Heart right ventricle (tissue), 16 donors: ENCODE measurements at regions not wholly inside any gene's neighbourhood (a gene's known extent, or its start where the extent isn't known, plus 50 kb on each side); places are given as distances from the start of the nearest gene placed in this dataset.

Source experiments
- ATAC-seq, 8 donors: fragments of 200-7000 bp; cut with Tn5 transposase; one replicate each; pipeline ENCODE4 v1.9.1; 2020; ENCODE audit warnings: mild to moderate bottlenecking in 8 of 8, moderate library complexity in 8 of 8, moderate number of reproducible peaks in 1 of 8
- DNase-seq, 2 donors: peaks; one replicate each; pipeline ENCODE4 v3.0.0-alpha.2; 2020
- H3K27ac ChIP-seq, 10 donors: fragments of 200-600 bp; sonication (generic) in 2 of 10; one replicate each; pipeline versions ENCODE4 v1.5.0 to v1.8.0; 2020 to 2022; ENCODE audit warnings: mild to moderate bottlenecking in 3 of 10
- H3K27me3 ChIP-seq, 7 donors: fragments of 200-600 bp; one replicate each; pipeline ENCODE4 v1.8.0; 2021 to 2022; ENCODE audit warnings: mild to moderate bottlenecking in 2 of 7
- H3K36me3 ChIP-seq, 9 donors: fragments of 200-600 bp; sonication (generic) in 1 of 9; one replicate each; pipeline versions ENCODE4 v1.5.0 to v1.8.0; 2020 to 2022; ENCODE audit warnings: mild to moderate bottlenecking in 2 of 9
- H3K4me1 ChIP-seq, 9 donors: fragments of 200-600 bp; sonication (generic) in 1 of 9; one replicate each; pipeline versions ENCODE4 v1.5.0 to v1.8.0; 2020 to 2022; ENCODE audit warnings: mild to moderate bottlenecking in 4 of 9
- H3K4me3 ChIP-seq, 10 donors: fragments of 200-600 bp; sonication (generic) in 2 of 10; one replicate each; pipeline versions ENCODE4 v1.5.0 to v1.8.0; 2020 to 2022; ENCODE audit warnings: mild to moderate bottlenecking in 7 of 10, moderate library complexity in 2 of 10
- H3K9me3 ChIP-seq, 11 donors: fragments of 200-600 bp in 10 of 11; sonication (generic) in 2 of 11; one replicate each; pipeline versions ENCODE4 v1.5.0 to v1.8.0; 2013 to 2022; ENCODE audit warnings: mild to moderate bottlenecking in 2 of 11, control low read depth in 1 of 11, moderate library complexity in 1 of 11
- WGBS, 2 donors: extraction: QIAGEN DNeasy Blood & Tissue Kit; methylation state at CpG; one replicate each; pipeline ENCODE4 v1.1.7; 2013; ENCODE audit warnings: inconsistent platforms in 1 of 2; 5-methylcytosine and 5-hydroxymethylcytosine counted together
- intact Hi-C, 10 donors: fragments of 100-400 bp; cut with DNase I; formaldehyde crosslinking; loops; one replicate each; pipeline versions ENCODE4 v1.11.1 to v1.14.2; 2022
- TF ChIP-seq, protein P1 (sequence below), 9 donors: fragments of 200-600 bp; sonication (generic) in 2 of 9; IDR thresholded peaks; one replicate each; pipeline versions ENCODE4 v1.5.0 to v1.8.0; 2021 to 2022; ENCODE audit warnings: antibody characterized with exemption in 9 of 9, mild to moderate bottlenecking in 5 of 9, moderate library complexity in 1 of 9
- donor health status: Arrhythmogenic right ventricular cardiomyopathy.
- donor health status: ischemic (EF 13 %, LVEDD 7.1; RV severe dilation, severe dysfunction).
- donor health status: healthy with polysubstance abuse.
- donor health status: DM: no; HTN: yes; CAD: no.
- donor health status: DM: no; HTN: no; CAD: no.
- donor health status: ischemic (EF 25% LVEDD 6.9; RV normal size, moderate dysfunction).
- donor health status: ischemic (EF 25% LVEDD 5.7; RV mildly dilated, moderate dysfunction).
- donor health status: healthy.
- donor health status: DM: yes; HTN: yes; CAD: no.
- donor health status: Ischemic cardiomyopathy.
- donor health status: ischemic (EF 35%, LVEDD 5.7; RV mildly dilated, moderate dysfunction).
- donor health status: nonischemic (EF 11% LVEDD 7.7; RV severe dilation, severe dysfunction).
- donor health status: DM: yes; HTN: yes; CAD: no.
- donor health status: PGD.
- donor health status: ischemic (EF 29% LVEDD 5.4; RV normal size, mild dysfunction).
- donor health status: nonischemic (EF 23%, LVEDD 6.1; RV moderate dilation, normal function).

DNA sequence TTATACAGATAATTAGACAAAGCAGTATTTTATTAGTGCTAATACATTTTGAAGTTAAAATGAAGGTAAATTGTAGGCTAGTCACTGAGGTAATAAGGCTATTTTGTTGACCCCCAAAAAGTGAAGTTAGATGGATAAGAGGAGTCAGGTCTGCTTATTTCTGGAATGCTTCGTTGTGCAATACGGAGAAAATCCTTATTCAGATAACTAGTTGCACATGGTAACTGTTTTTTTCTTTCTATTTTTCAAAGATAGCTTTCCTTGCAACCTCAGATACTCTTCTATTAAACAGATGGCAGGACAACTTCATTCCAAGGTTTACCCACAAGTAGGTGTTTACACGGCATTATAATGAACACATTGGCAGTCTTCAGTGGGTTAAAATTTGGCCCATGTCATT, 101.1 kb downstream of the TMEM174 start:
- H3K27ac ChIP-seq: no peak overlapping the region
- ATAC-seq: no peak
- H3K4me3 ChIP-seq: no peak overlapping the region
- no peaks in the 10 kb centered on the region for H3K36me3 ChIP-seq
- H3K27me3 ChIP-seq: peaks cover 0 to 90% (median 68%) of the 10 kb centered on the region in 7 donors
- H3K9me3 ChIP-seq: no peaks in the 10 kb centered on the region
- no peaks in the 10 kb centered on the region for H3K4me1 ChIP-seq
- TF ChIP-seq, protein P1, sequence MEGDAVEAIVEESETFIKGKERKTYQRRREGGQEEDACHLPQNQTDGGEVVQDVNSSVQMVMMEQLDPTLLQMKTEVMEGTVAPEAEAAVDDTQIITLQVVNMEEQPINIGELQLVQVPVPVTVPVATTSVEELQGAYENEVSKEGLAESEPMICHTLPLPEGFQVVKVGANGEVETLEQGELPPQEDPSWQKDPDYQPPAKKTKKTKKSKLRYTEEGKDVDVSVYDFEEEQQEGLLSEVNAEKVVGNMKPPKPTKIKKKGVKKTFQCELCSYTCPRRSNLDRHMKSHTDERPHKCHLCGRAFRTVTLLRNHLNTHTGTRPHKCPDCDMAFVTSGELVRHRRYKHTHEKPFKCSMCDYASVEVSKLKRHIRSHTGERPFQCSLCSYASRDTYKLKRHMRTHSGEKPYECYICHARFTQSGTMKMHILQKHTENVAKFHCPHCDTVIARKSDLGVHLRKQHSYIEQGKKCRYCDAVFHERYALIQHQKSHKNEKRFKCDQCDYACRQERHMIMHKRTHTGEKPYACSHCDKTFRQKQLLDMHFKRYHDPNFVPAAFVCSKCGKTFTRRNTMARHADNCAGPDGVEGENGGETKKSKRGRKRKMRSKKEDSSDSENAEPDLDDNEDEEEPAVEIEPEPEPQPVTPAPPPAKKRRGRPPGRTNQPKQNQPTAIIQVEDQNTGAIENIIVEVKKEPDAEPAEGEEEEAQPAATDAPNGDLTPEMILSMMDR (IDR thresholded peaks at IDR 0.05): no peak
- DNase-seq: no peak
- intact Hi-C loops: no loop called here
- WGBS, 2 donors: 91 to 96% methylated on average over 3 of the region's 3 CpGs

DNA sequence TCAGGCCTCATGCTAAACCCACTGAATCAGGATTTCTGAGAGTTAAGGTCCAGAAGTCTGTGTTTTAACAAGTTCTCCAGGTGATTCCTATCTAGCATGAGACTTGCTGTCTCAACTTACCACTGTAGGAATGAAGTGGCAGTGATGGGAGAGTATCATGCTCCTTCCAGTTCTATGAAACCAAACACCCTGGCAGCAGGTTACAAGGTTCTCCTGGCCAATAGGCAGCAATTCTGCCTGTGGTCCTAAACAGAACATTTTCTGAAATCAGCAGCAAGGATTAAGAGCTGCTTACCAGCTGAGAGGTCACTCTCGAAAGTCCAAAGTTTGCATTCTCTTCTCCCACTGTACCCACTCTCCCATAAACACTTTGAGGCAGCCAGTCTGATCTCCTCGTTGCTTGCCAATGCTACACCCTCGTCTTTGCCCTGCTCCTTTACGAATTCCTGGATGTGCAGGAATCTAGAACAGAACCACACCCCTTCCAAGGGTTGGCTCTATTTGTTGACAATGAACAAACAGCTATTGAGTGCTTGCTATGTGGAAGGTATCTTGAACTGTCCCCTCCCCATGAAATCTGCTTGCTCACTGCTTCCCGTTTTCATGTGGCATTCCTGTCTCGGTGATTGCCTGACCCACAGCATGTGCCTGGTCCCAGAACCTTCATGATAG, 100.5 kb downstream of the TMEM174 start:
- TF ChIP-seq, protein P1 (IDR thresholded peaks at IDR 0.05): no peak
- Histone ChIP-seq H3K27me3 (peaks cover 0 to 86% (median 69%) of the 10 kb centered on the region in 7 donors), H3K36me3 (no peaks in the 10 kb centered on the region), H3K27ac (no peak overlapping the region), H3K4me1 (no peaks in the 10 kb centered on the region), H3K4me3 (no peak overlapping the region), H3K9me3 (no peaks in the 10 kb centered on the region)
- WGBS, 2 donors: 66 to 73% methylated on average over 6 of the region's 6 CpGs
- intact Hi-C loops: no loop called here
- ATAC-seq (no peak), DNase-seq (no peak)

DNA sequence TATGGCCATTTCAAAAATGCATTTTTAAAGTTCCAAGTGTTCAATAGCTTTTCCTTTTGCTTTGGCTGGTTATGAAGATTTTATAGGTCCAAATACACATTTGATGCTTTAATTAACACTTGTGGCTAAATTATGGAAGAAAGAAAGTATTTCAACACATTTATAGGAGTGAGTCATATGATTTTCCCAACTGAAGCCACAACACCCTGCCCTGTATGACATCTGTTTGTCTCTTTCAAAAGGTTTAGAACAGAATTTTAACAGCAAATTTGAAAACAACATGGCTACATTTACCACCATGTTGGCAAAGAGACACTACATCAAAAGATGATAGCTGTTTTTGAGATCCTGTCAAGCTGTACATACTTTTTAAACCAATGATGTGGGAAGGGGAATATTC, 99.4 kb downstream of the TMEM174 start:
- TF ChIP-seq, protein P1 (IDR thresholded peaks at IDR 0.05): no peak
- no peaks in the 10 kb centered on the region for H3K4me1 ChIP-seq
- peaks cover 0 to 80% (median 63%) of the 10 kb centered on the region in 7 donors for H3K27me3 ChIP-seq
- H3K4me3 ChIP-seq: no peak overlapping the region
- ATAC-seq: no peak
- H3K36me3 ChIP-seq: no peaks in the 10 kb centered on the region
- no peak overlapping the region for H3K27ac ChIP-seq
- no peak for DNase-seq
- intact Hi-C loops: no loop called here
- no peaks in the 10 kb centered on the region for H3K9me3 ChIP-seq

DNA sequence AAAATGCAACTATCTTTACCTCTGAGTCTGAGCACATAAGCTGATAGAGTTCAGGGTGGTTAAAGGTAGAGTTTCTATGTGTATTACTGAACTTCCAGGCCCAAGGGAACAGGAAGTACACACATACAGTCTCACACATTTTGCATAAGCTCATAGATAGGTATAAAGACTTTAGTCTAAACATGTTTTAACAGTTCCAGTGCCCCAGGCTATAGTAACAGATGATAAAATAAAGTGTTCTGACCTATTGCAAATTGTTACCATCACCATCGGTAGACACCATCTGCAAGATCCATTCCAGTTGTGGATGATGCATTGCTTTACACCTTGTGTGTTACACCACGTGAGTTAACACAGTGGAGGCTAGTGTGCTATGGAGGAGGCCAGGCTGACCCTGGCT, 95.8 kb downstream of the TMEM174 start:
- DNase-seq (no peak), ATAC-seq (no peak)
- H3K27me3 ChIP-seq: peaks cover 0 to 81% (median 51%) of the 10 kb centered on the region in 7 donors
- H3K4me1 ChIP-seq: no peaks in the 10 kb centered on the region
- TF ChIP-seq, protein P1 (IDR thresholded peaks at IDR 0.05): no peak
- H3K36me3 ChIP-seq: no peaks in the 10 kb centered on the region
- no peak overlapping the region for H3K27ac ChIP-seq
- no peak overlapping the region for H3K4me3 ChIP-seq
- no peaks in the 10 kb centered on the region for H3K9me3 ChIP-seq
- WGBS, 2 donors: 92% methylated on average over 2 of the region's 2 CpGs
- intact Hi-C loops: no loop called here
